Activated B cell treated with CpG ODN at 0.5 μM for 24 hours (primary cell): ENCODE measurements at regions not wholly inside any gene's neighbourhood (a gene's known extent, or its start where the extent isn't known, plus 50 kb on each side); places are given as distances from the start of the nearest gene placed in this dataset.

Experiments
- ATAC-seq: fragments of 200-7000 bp; cut with Tn5 transposase; one replicate; pipeline ENCODE4 v1.10.0; 2021; ENCODE audit warnings: low read depth, mild to moderate bottlenecking, moderate library complexity
- CTCF ChIA-PET: fragments of 350-600 bp; sonication (Branson Sonifier 250); formaldehyde crosslinking; loops from one replicate; lab custom pipeline; 2021; ENCODE audit warnings: antibody characterized with exemption; lab: Charles Lee
- POLR2A ChIA-PET: fragments of 350-600 bp; sonication (Branson Sonifier 250); formaldehyde crosslinking; loops from one replicate; lab custom pipeline; 2021; ENCODE audit warnings: antibody characterized with exemption; lab: Charles Lee
- DNase-seq: peaks from one replicate; pipeline ENCODE4 v3.0.0; 2022
- H3K27ac Mint-ChIP-seq: one replicate; pipeline ENCODE4 v1.8.0; 2020; ENCODE audit warnings: mixed read lengths
- H3K27me3 Mint-ChIP-seq: one replicate; pipeline ENCODE4 v1.8.0; 2021; ENCODE audit warnings: mixed read lengths
- H3K36me3 Mint-ChIP-seq: one replicate; pipeline ENCODE4 v1.8.0; 2021; ENCODE audit warnings: low read depth, mixed read lengths
- H3K4me1 Mint-ChIP-seq: one replicate; pipeline ENCODE4 v1.8.0; 2021; ENCODE audit warnings: mixed read lengths
- H3K4me3 Mint-ChIP-seq: one replicate; pipeline ENCODE4 v1.8.0; 2020; ENCODE audit warnings: mild to moderate bottlenecking, mixed read lengths
- H3K9me3 Mint-ChIP-seq: one replicate; pipeline ENCODE4 v1.8.0; 2020; ENCODE audit warnings: mixed read lengths
- CTCF ChIP-seq: fragments of 200-600 bp; IDR thresholded peaks from one replicate; pipeline ENCODE4 v1.8.0; 2022; ENCODE audit warnings: antibody characterized with exemption, mild to moderate bottlenecking
- intact Hi-C: fragments of 100-400 bp; cut with micrococcal nuclease; formaldehyde crosslinking; loops from one replicate; pipeline ENCODE4 v1.15.1; 2024

GRCh38 chr2:21489080-21489479, 365.3 kb downstream of the TDRD15 start:
- H3K36me3 Mint-ChIP-seq, result no peaks in the 10 kb centered on the region
- POLR2A ChIA-PET, result no interaction called here

GRCh38 chr2:21498016-21498415, 374.2 kb downstream of the TDRD15 start:
- intact Hi-C loops, result no loop called here
- DNase-seq (no peak), ATAC-seq (no peak)
- H3K4me1 Mint-ChIP-seq, result no peaks in the 10 kb centered on the region
- H3K9me3 Mint-ChIP-seq, result peaks cover 4% of the 10 kb centered on the region
- H3K4me3 Mint-ChIP-seq, result no peak overlapping the region
- ChIA-PET POLR2A (no interaction called here), CTCF (no interaction called here)
- TF ChIP-seq CTCF, result no peak
- no peak overlapping the region for H3K27ac Mint-ChIP-seq
- no peaks in the 10 kb centered on the region for H3K36me3 Mint-ChIP-seq
- H3K27me3 Mint-ChIP-seq, result no peaks in the 10 kb centered on the region

More at GRCh38 chr2:21489080-21489479, 365.3 kb downstream of the TDRD15 start:
- intact Hi-C loops, result no loop called here
- Mint-ChIP-seq H3K27ac (no peak overlapping the region), H3K4me3 (no peak overlapping the region), H3K4me1 (no peaks in the 10 kb centered on the region), H3K9me3 (peaks cover 7% of the 10 kb centered on the region), H3K27me3 (no peaks in the 10 kb centered on the region)
- no peak for ATAC-seq
- CTCF ChIA-PET, result no interaction called here
- DNase-seq, result no peak
- no peak for TF ChIP-seq CTCF

GRCh38 chr2:21500401-21500945, 376.7 kb downstream of the TDRD15 start:
- Mint-ChIP-seq H3K4me3 (no peak overlapping the region), H3K4me1 (no peaks in the 10 kb centered on the region), H3K27ac (no peak overlapping the region), H3K36me3 (no peaks in the 10 kb centered on the region), H3K27me3 (no peaks in the 10 kb centered on the region), H3K9me3 (peaks cover 3% of the 10 kb centered on the region)
- ATAC-seq, result no peak
- intact Hi-C loops, result no loop called here
- CTCF ChIA-PET, result no interaction called here
- TF ChIP-seq CTCF, result no peak
- DNase-seq, result no peak
- POLR2A ChIA-PET, result no interaction called here

- Mint-ChIP-seq H3K36me3 (no peaks in the 10 kb centered on the region), H3K4me1 (no peaks in the 10 kb centered on the region), H3K9me3 (peaks cover 5% of the 10 kb centered on the region), H3K27me3 (no peaks in the 10 kb centered on the region), H3K27ac (no peak overlapping the region), H3K4me3 (no peak overlapping the region)
- DNase-seq, result no peak
- intact Hi-C loops, result no loop called here
- POLR2A ChIA-PET, result no interaction called here
- no peak for ATAC-seq
- TF ChIP-seq CTCF, result no peak
- CTCF ChIA-PET, result no interaction called here
Measured at GRCh38 chr2:21501376-21502027, 377.7 kb downstream of the TDRD15 start.

GRCh38 chr2:21515903-21516302, 392.1 kb downstream of the TDRD15 start:
- Mint-ChIP-seq H3K36me3 (no peaks in the 10 kb centered on the region), H3K27me3 (no peaks in the 10 kb centered on the region)

More at GRCh38 chr2:21515903-21516302, 392.1 kb downstream of the TDRD15 start:
- no peak overlapping the region for H3K27ac Mint-ChIP-seq
- no peak for ATAC-seq
- peaks cover 5% of the 10 kb centered on the region for H3K9me3 Mint-ChIP-seq
- ChIA-PET CTCF (no interaction called here), POLR2A (no interaction called here)
- no peak for DNase-seq
- H3K4me1 Mint-ChIP-seq, result no peaks in the 10 kb centered on the region
- intact Hi-C loops, result no loop called here
- H3K4me3 Mint-ChIP-seq, result no peak overlapping the region
- no peak for TF ChIP-seq CTCF
